CD4-positive, alpha-beta T cell (primary cell): ENCODE measurements at regions not wholly inside any gene's neighbourhood (a gene's known extent, or its start where the extent isn't known, plus 50 kb on each side); places are given as distances from the start of the nearest gene placed in this dataset.

Experiments used
- ATAC-seq: fragments of 200-7000 bp; cut with Tn5 transposase; one replicate; pipeline ENCODE4 v1.10.0; 2022; ENCODE audit warnings: mild to moderate bottlenecking; ENCODE audit not compliant: poor library complexity
- CTCF ChIA-PET: fragments of 350-600 bp; sonication (Branson Sonifier 250); formaldehyde crosslinking; loops from one replicate; lab custom pipeline; 2021; ENCODE audit warnings: antibody characterized with exemption, inconsistent platforms; lab: Charles Lee
- POLR2A ChIA-PET: fragments of 350-600 bp; sonication (Branson Sonifier 250); formaldehyde crosslinking; loops from one replicate; lab custom pipeline; 2021; ENCODE audit warnings: antibody characterized with exemption, inconsistent platforms; lab: Charles Lee
- DNase-seq, 14 experiments: peaks; one replicate each; pipeline ENCODE4 v3.0.0-alpha.2; 2013 to 2020; ENCODE audit warnings: mixed read lengths in 2 of 14
- H3K27ac ChIP-seq, 2 donors: one replicate each; pipeline versions ENCODE4 v1.5.1 to v1.7.0; 2013; ENCODE audit warnings: low read length in 2 of 2, low read depth in 1 of 2, mild to moderate bottlenecking in 1 of 2
- H3K27me3 ChIP-seq, 2 experiments: 1 replicate in 1 of 2; 2 replicates in 1 of 2; pipeline versions ENCODE4 v1.6.1 to v1.7.0; 2013; ENCODE audit warnings: low read length in 2 of 2, control low read depth in 1 of 2, mild to moderate bottlenecking in 1 of 2, moderate library complexity in 1 of 2; ENCODE audit not compliant: insufficient read depth in 2 of 2, control insufficient read depth in 1 of 2
- H3K36me3 ChIP-seq: one replicate; pipeline ENCODE4 v1.6.1; 2013; ENCODE audit warnings: low read length, control low read depth; ENCODE audit not compliant: insufficient read depth
- H3K4me1 ChIP-seq: one replicate; pipeline ENCODE4 v1.6.1; 2013; ENCODE audit warnings: low read length, control low read depth; ENCODE audit not compliant: insufficient read depth
- H3K4me3 ChIP-seq: one replicate; pipeline ENCODE4 v1.5.1; 2013; ENCODE audit warnings: mild to moderate bottlenecking, low read length, moderate library complexity
- H3K9me3 ChIP-seq, 2 experiments: 1 replicate in 1 of 2; 2 replicates in 1 of 2; pipeline versions ENCODE4 v1.6.1 to v1.7.0; 2013; ENCODE audit warnings: low read length in 2 of 2, mild to moderate bottlenecking in 2 of 2, control low read depth in 1 of 2, moderate library complexity in 1 of 2; ENCODE audit not compliant: control insufficient read depth in 1 of 2, insufficient read depth in 1 of 2
- H3K27ac Mint-ChIP-seq: one replicate; pipeline ENCODE4 v1.8.0; 2020; ENCODE audit warnings: mixed read lengths
- H3K27me3 Mint-ChIP-seq: one replicate; pipeline ENCODE4 v1.8.0; 2021; ENCODE audit warnings: mixed read lengths
- H3K36me3 Mint-ChIP-seq: one replicate; pipeline ENCODE4 v1.8.0; 2021; ENCODE audit warnings: low read depth, mixed read lengths
- H3K4me1 Mint-ChIP-seq: one replicate; pipeline ENCODE4 v1.8.0; 2021; ENCODE audit warnings: low read depth, mixed read lengths
- H3K4me3 Mint-ChIP-seq: one replicate; pipeline ENCODE4 v1.8.0; 2020; ENCODE audit warnings: mild to moderate bottlenecking, mixed read lengths
- H3K9me3 Mint-ChIP-seq: one replicate; pipeline ENCODE4 v1.8.0; 2020; ENCODE audit warnings: mixed read lengths
- intact Hi-C, 2 experiments: fragments of 100-400 bp; cut with DNase I in 1 of 2; cut with micrococcal nuclease in 1 of 2; formaldehyde crosslinking; loops; one replicate each; pipeline versions ENCODE4 v1.15.1 to v1.9.0; 2023 to 2025; cut with DNase I, micrococcal nuclease
- TF ChIP-seq, protein P1 (sequence below): fragments of 200-600 bp; IDR thresholded peaks from one replicate; pipeline ENCODE4 v1.8.0; 2022; ENCODE audit warnings: antibody characterized with exemption, mild to moderate bottlenecking

DNA sequence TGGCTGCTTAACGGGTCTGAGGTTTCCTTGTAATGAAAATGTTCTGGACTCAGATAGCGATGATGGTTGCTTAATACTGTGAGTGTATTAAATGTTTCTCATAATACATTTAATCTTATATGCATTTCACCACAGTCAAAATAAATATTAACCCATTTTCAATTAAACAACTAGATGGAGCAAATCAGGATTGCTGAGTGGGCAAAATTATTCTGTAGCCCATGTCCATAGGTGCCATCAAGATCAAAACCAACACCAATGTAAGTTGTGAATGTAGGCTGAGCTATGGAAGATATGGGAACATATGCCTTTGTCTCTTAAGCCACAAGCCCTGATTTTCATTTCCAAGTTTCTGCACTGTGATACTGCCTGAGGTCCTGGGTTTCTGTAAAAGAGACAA lies 572.6 kb upstream of the EEF2KMT start:
- Histone ChIP-seq H3K27me3 (no peaks in the 10 kb centered on the region), H3K4me1 (no peaks in the 10 kb centered on the region), H3K4me3 (no peak overlapping the region), H3K27ac (no peak overlapping the region), H3K9me3 (peaks cover 0 to 14% of the 10 kb centered on the region in 2 experiments), H3K36me3 (no peaks in the 10 kb centered on the region)
- CTCF ChIA-PET, result no interaction called here
- DNase-seq (no peak), ATAC-seq (no peak)
- no peak overlapping the region for H3K4me3 Mint-ChIP-seq
- H3K9me3 Mint-ChIP-seq, result no peaks in the 10 kb centered on the region
- POLR2A ChIA-PET, result no interaction called here
- H3K27ac Mint-ChIP-seq, result no peak overlapping the region
- TF ChIP-seq, protein P1, sequence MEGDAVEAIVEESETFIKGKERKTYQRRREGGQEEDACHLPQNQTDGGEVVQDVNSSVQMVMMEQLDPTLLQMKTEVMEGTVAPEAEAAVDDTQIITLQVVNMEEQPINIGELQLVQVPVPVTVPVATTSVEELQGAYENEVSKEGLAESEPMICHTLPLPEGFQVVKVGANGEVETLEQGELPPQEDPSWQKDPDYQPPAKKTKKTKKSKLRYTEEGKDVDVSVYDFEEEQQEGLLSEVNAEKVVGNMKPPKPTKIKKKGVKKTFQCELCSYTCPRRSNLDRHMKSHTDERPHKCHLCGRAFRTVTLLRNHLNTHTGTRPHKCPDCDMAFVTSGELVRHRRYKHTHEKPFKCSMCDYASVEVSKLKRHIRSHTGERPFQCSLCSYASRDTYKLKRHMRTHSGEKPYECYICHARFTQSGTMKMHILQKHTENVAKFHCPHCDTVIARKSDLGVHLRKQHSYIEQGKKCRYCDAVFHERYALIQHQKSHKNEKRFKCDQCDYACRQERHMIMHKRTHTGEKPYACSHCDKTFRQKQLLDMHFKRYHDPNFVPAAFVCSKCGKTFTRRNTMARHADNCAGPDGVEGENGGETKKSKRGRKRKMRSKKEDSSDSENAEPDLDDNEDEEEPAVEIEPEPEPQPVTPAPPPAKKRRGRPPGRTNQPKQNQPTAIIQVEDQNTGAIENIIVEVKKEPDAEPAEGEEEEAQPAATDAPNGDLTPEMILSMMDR, result no peak
- H3K27me3 Mint-ChIP-seq, result no peaks in the 10 kb centered on the region
- H3K36me3 Mint-ChIP-seq, result no peaks in the 10 kb centered on the region
- no peaks in the 10 kb centered on the region for H3K4me1 Mint-ChIP-seq
- intact Hi-C loops, result no loop called here

DNA sequence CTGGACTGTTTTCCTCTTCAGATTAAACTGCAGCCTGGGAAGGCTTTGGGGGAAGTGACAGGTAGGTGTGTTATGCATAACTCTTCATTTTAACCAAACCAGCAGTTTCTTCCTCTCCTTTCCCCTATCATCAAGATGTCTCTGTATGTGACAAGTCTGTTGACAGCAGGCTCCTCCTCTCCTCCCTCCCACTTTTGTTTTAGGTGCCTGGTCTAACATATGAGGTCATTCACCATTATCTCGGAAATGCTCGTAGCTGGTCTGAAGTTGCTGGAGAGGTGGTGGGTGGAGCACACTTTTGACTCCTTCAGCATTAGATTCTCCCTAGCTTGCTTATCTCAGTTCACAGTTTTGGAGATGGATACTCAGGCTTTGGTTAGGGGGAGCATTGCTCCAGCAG lies 571.0 kb upstream of the EEF2KMT start:
- ATAC-seq (no peak), DNase-seq (no peak)
- no peak overlapping the region for H3K27ac Mint-ChIP-seq
- POLR2A ChIA-PET, result no interaction called here
- no peaks in the 10 kb centered on the region for H3K4me1 ChIP-seq
- TF ChIP-seq, protein P1, result no peak
- H3K27ac ChIP-seq, result no peak overlapping the region
- CTCF ChIA-PET, result no interaction called here
- no peaks in the 10 kb centered on the region for H3K36me3 Mint-ChIP-seq
- peaks cover 0 to 26% of the 10 kb centered on the region in 2 experiments for H3K9me3 ChIP-seq
- no peaks in the 10 kb centered on the region for H3K36me3 ChIP-seq
- H3K4me3 Mint-ChIP-seq, result no peak overlapping the region
- H3K27me3 Mint-ChIP-seq, result no peaks in the 10 kb centered on the region
- H3K9me3 Mint-ChIP-seq, result no peaks in the 10 kb centered on the region
- no peak overlapping the region for H3K4me3 ChIP-seq
- intact Hi-C loops, result no loop called here
- H3K27me3 ChIP-seq, result no peaks in the 10 kb centered on the region
- H3K4me1 Mint-ChIP-seq, result no peaks in the 10 kb centered on the region

DNA sequence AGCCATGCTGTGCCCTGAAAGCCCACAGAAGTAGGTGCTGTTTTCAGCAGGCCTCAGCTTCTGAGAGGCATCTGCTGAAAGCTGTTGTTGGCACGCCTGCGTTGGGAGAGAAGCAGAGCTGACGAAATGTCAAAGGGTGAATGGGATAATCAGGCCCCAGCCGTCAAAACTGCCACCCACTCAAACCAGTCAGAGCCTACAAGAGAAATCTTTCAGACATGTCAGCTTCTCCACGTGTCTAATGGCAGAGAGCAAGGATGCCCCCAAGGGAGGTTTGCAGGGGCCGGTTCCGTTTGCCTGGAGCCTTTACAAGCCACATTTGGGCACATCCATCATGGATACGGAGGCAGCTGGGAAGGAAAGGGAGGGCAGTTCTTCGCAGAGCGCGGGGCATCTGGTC lies 568.2 kb upstream of the EEF2KMT start:
- no peaks in the 10 kb centered on the region for H3K36me3 ChIP-seq
- H3K27ac ChIP-seq, result no peak overlapping the region
- Mint-ChIP-seq H3K9me3 (peaks cover 3% of the 10 kb centered on the region), H3K27ac (no peak overlapping the region), H3K36me3 (no peaks in the 10 kb centered on the region), H3K4me3 (no peak overlapping the region), H3K27me3 (peaks cover 4% of the 10 kb centered on the region), H3K4me1 (no peaks in the 10 kb centered on the region)
- intact Hi-C loops, result no loop called here
- TF ChIP-seq, protein P1, result no peak
- H3K9me3 ChIP-seq, result peaks cover 0 to 26% of the 10 kb centered on the region in 2 experiments
- ChIA-PET POLR2A (no interaction called here), CTCF (no interaction called here)
- DNase-seq (no peak), ATAC-seq (no peak)
- H3K4me1 ChIP-seq, result no peaks in the 10 kb centered on the region
- H3K4me3 ChIP-seq, result no peak overlapping the region
- no peaks in the 10 kb centered on the region for H3K27me3 ChIP-seq
